Upper lobe of left lung (tissue), 4 donors: ENCODE measurements at regions not wholly inside any gene's neighbourhood (a gene's known extent, or its start where the extent isn't known, plus 50 kb on each side); places are given as distances from the start of the nearest gene placed in this dataset.

Experiments
- POLR2A ChIP-seq, 4 donors: fragments of 450-650 bp; IDR thresholded peaks; one replicate each; pipeline ENCODE4 v1.5.1; 2016 to 2017; ENCODE audit warnings: antibody characterized with exemption in 4 of 4, mild to moderate bottlenecking in 2 of 4
- TF ChIP-seq, protein P1 (sequence below), 6 experiments: fragments of 450-650 bp in 4 of 6; fragments of 200-600 bp in 2 of 6; sonication (generic) in 2 of 6; IDR thresholded peaks; one replicate each; pipeline ENCODE4 v1.5.1; 2016 to 2019; ENCODE audit warnings: antibody characterized with exemption in 6 of 6

DNA sequence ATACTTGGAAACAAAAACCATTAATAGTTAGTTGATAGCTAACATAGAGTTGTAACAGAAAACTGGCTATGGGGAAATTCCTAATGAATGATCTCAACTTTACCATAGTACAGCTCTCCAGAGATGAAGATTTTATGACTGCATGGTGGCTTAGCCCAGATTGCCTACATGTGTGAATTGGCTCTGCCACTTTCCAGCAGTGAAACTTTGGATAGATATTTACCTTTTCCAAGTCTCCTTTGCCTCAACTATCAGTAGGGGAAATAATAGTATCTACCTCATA lies 161.1 kb downstream of the LACC1 start:
- TF ChIP-seq, protein P1, sequence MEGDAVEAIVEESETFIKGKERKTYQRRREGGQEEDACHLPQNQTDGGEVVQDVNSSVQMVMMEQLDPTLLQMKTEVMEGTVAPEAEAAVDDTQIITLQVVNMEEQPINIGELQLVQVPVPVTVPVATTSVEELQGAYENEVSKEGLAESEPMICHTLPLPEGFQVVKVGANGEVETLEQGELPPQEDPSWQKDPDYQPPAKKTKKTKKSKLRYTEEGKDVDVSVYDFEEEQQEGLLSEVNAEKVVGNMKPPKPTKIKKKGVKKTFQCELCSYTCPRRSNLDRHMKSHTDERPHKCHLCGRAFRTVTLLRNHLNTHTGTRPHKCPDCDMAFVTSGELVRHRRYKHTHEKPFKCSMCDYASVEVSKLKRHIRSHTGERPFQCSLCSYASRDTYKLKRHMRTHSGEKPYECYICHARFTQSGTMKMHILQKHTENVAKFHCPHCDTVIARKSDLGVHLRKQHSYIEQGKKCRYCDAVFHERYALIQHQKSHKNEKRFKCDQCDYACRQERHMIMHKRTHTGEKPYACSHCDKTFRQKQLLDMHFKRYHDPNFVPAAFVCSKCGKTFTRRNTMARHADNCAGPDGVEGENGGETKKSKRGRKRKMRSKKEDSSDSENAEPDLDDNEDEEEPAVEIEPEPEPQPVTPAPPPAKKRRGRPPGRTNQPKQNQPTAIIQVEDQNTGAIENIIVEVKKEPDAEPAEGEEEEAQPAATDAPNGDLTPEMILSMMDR (IDR thresholded peaks at IDR 0.05) = no peak
- no peak for TF ChIP-seq POLR2A (IDR thresholded peaks at IDR 0.05)
